CD4-positive, alpha-beta T cell treated with Interleukin-4 for 4 hours (primary cell): ENCODE measurements at regions not wholly inside any gene's neighbourhood (a gene's known extent, or its start where the extent isn't known, plus 50 kb on each side); places are given as distances from the start of the nearest gene placed in this dataset.

Experiments used
- DNase-seq: peaks from one replicate; pipeline ENCODE4 v3.0.0-alpha.2; 2020

DNA sequence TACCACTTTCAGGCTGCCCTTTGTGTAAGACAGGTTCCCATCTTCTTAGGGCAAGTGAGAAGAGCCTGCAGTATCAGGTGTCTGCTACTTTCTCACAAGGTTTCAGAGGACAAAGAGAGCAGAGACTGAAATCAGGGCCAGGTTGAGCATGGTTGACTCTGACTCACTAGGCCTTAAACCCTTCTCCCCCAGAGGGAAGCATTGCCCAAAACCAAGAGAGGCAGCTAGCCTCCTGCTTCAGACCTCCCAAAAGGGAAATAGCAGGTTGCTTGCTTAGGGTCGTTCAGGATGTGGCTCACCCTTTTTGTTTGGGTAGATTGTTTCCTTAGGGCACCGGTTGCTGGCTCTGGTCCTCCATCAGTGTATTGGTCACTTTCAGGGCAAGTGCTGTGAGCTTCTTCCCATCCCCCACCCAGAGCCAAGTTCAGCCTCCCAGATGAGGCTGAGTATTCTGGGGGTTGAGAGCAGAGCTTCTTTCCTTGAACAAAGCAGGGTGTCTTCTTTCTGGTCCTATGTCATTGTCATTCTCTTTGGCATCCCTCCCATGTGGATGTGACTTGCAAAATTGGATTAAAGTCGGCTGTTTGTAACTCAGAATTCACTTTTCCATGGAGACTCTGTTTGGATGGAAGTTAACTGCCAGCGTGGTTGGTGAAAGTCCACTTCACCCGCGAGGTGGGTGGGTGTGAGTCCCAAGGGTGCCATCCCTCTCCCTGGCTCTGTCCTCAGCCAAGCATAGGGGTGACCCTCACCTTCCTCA, 55.5 kb upstream of the GALNT2 start:
- DNase-seq, result no peak

DNA sequence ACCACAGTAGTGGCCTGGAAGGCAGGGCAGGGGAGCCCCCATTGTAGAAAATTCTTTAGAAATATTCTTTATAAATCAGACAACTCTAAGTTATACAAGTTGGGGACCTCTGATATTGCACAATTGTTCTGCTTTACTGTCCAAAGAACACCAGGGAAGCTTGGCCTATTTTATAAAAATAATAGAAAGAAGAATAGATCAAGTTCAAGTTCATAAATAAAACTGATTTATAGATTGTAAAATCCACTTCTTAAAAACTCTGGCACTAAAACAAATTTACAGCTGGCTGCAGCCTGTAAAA, 55.0 kb upstream of the GALNT2 start:
- no peak for DNase-seq

DNA sequence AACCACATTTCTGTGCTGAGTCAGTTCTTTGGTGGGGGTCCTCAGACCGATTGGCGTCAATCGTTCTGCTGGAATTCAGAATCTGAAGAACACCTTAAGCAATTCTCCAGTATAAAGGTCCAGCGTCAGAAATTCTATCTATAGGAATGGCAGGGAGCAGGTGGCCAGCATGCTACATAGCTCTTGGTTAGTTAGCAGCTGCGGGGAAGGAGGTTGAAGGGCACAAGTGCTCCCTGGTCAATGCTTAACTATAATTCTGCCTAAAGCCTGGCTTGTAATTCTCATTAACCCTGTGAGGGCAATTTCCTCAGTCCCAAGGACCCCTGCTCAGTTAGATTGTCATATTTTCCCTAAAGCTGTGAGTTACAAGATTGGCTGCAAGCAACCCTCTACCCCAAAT, 54.3 kb upstream of the GALNT2 start:
- no peak for DNase-seq

DNA sequence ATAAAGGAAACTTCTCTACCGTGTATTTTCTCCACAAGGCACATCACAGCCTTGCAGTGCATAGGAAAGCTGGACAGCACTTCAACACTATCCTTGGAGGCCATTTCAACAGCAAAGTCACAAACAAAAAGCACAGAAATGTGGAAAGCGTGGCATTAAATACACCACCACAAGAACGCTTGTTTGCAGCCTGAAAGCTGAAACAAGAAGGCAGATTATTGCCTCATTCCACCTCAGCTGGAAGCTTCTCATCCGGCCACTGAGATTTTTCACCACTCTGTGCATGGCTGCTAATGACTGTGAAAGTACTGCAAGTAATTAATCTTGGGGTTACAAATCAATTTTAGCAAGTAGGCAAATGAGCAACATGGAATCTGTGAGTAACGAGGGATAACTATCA, 50.9 kb upstream of the GALNT2 start:
- no peak for DNase-seq
